GM21717 (cell line): ENCODE measurements at regions not wholly inside any gene's neighbourhood (a gene's known extent, or its start where the extent isn't known, plus 50 kb on each side); places are given as distances from the start of the nearest gene placed in this dataset.
"Not testable (repeated sequence)": the region's sequence is repeated elsewhere in the genome, so short reads cannot be mapped to it uniquely, and the experiment has no call there.

Experiments
- ATAC-seq: cut with Tn5 transposase; IDR thresholded peaks from one replicate; pipeline ENCODE4 v1.9.1; 2021; ENCODE audit warnings: mild to moderate bottlenecking, moderate library complexity; ENCODE audit not compliant: unreplicated experiment

DNA sequence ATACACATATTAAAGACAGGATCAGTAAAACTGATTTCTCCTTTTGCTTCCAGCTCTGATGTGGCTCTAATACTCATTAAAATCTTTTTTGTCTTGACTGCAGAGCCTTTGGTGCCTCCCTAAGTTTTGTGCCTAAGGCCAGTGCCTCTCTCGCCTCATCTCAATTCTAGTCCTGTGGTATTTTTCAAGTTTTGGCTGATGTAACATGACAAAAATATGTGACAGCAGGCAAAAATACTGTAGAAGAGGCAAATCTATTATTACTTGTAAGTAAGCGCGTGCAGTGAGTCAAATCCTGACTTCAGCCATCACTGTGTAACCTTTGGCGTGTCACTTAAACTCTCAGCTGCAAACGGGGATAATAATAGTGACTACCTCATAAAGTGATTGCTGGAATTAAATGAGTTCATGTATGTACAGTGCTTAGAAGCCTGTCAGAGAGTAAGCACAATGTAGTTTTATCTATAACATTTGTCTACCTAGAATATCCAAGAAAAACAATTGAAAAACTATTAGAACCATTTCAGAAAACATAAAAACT lies 74.0 kb downstream of the MAB21L3 start:
- ATAC-seq, result no peak

DNA sequence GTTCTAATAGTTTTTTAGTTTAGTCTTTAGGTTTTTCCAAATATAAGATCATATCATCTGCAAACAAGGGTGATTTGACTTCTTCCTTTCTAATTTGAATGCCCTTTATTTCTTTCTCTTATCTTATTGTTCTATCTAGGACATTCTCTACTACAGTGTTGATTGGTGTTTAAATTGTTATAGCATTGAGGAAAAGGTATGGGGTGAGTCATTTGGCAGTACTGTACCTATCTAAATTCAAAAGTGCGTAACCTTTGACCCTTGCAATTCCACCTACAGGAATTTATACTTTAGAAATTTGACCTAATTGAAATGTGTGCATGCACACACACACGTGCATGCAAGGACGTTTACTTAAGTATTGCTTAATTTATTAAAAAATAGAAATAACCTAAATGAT lies 78.3 kb downstream of the MAB21L3 start:
- ATAC-seq, result no peak

DNA sequence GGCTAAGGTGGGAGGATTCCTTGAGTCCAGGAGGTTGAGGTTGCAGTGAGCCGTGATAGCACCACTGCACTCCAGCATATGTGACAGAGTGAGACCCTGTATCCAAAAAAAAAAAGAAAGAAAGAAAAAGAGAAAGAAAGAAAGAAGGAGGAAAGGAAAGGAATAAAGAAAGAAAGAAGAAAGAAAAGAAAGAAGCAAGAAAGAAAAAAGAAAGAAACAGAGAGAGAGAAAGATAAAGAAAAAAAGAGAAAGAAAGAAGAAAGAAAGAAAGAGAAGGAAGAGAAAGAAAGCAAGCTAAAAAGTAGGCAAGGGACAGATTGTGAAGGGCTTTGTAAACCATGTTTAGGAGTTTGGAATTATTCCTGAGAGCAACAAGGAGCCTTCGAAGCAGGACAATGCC lies 80.1 kb downstream of the MAB21L3 start:
- no peak for ATAC-seq

DNA sequence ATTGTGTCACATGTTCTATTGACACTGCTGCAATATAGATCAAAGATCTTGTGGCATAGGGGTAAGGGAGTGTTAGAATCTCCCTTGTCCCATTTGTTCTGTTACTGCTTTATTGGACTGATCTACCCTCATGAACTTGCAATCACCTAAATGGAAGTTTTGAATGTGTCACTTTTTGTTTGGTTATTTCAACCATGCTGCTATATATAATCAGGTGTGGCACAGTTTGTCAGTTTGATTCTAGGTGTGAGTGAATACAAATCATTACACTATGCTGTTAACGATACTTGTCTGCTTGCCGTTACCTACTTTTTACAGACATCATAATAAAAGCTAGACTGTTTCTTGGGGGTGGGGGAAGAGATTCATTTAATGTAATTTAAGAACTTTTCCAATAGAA lies 82.6 kb downstream of the MAB21L3 start:
- no peak for ATAC-seq

DNA sequence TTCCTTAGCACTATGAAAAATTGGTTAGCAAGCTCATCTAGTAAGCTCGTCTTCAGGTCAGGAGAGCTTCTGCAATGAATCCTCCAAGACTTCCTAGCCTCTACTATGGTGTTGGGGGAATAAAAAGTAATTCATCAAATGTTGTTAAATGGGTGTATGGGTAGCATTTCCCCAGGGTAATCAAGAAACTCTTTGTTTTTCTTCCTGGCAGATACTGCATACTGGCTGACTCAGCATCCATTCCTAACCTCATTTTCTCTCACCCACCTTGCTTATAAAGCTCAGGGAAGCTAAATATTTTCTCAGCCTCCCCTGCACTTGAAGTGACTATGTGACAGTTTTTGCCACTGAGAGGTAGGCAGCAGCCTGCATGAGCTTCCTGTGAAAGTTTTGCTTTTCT lies 83.4 kb downstream of the MAB21L3 start:
- no peak for ATAC-seq

DNA sequence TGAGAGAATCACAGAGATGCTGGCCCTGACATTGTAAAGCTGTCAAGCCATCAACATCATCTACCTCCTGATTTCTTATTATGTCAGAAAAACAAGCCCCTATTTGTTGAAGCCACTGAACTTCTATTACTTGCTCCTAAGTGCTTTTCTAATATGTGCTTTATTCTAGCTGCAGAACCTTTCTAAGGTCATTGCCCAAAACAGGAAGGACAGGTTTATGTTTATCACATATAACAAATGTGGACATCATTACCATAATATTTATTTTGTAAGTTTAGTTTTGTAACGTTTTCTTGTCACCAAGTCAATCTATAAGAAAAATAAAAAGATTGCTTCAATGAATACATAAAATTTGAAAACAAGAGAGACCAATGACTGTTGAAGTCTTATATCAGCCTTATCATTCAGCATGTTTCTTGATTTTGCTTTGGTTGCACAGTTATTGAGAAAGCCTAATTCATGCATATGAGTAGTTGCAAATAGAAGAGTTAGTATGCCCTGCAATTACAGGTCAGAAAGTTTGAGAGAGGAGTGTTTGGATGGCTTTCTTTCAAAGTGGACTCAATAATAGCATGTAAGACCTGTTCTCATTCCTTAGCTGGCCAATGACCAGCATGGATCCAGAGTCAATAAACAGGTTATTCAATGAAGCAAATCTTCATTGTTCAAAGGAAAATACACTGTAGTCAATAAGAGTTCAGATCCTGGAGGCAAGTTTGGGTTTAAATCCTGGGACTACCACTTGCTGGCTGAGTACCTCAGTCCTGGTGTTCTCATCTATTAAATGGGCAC lies 84.1 kb downstream of the MAB21L3 start:
- ATAC-seq, result no peak

DNA sequence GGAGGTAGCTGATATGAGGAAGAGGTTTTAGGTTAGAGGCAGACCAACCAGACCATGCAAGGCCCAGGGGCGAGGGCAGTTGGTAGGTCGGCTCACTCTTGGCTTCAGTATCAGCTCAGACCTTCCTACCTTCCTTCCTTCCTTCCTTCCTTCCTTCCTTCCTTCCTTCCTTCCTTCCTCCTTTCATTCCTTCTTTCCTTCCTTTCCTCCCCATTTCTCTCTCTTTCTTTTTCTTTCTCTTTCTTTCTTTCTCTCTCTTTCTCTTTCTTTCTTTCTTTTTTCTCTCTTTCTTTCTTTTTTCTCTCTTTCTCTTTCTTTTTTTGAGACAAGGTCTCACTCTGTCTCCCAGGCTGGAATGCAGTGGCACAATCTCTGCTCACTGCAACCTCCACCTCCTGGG lies 89.1 kb downstream of the MAB21L3 start:
- not testable (repeated sequence) for ATAC-seq

DNA sequence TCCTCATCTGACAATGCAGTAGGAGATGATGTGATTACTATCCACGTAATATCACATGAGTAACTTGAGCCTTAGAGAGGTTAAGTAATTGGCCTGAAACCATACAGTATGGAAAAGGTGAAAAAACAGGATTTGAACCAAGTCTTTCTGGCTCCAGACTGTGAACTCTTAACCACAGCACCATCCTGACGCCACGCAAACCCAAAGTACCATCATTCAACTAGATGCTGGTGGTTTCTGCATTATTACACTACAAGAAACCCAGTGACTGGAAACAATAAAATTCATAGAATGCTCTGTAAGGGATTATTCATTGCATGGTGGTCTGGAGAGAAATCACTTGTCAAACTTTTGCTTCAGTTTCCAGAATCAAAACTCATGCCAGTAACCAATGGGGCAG lies 90.7 kb downstream of the MAB21L3 start:
- no peak for ATAC-seq

DNA sequence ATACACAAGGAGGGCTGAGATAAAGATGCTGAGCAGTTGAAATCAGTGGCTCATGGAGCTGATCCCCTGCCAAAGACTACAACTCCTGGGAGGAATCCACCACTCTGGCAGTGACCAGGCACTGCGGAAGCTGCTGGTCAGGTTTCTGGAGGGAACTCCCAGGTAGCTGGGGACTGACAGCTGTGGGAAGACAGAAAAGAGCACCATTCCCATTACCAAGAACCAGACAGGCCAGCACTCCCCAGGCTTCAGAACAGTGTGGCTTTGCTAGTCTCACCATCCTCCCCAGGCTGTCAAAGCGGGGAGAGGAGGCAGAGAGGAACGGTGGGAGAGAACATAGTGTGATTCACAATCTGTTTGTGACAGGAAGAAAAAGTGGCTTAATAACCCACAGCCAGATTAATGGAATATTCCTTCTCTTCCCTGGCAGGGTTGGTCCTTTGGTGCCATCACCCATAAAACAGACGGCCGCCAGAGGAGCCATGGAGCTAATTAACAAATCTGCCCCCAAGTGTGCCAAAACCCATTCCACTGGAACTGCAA lies 92.1 kb downstream of the MAB21L3 start:
- ATAC-seq, result no peak

DNA sequence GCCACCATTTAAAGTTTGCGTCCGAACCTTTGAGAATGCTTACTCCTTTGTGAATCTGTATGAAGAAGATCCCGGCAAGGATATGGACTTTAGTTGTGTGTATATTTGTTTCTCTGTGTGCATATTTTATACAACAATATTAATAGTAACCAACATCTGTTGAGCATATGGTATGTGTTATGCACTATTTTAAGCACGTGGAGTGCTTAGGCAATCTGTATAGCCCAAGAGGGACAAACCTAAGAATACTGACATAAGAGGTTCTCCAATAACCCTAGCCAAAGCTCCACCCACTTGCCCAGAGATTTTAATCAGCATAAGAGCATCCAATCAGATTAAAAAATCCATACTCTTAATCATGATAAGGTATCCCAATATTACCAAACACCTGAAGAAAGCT lies 92.7 kb downstream of the MAB21L3 start:
- no peak for ATAC-seq

DNA sequence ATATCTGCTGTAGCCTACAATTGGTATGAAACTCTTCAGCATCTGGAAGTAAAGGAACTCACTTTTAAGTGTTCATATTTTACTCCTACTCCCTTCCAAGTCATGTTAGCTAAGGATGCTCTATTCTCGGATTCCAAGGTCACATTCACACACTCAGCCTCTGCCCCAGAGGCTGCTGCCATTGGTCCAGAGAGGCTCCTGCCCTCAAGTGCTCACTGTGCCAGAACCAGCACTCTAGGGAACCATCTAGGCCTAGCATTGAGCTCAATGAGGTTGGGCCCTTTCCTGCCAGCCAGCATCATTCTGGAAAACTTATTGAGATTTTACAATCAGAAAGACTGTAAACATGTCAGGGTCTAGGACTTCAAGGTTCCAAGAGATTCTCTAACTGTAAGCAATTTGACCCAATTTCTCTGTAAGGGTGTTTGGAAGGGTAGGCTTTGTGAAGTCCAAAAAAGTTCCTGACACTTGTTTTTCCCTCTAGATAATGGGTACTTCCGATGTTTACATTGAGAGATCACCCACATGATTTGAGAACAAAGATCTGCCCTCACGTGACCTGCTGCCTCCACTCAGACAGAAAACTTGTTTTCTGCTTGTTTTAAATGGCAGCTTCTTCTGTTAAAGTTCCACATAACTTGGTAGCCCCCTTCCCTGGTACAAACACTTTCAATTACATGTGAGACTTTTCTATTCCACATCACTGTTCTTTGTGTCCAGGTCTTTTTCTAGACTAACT lies 94.9 kb downstream of the MAB21L3 start:
- no peak for ATAC-seq

DNA sequence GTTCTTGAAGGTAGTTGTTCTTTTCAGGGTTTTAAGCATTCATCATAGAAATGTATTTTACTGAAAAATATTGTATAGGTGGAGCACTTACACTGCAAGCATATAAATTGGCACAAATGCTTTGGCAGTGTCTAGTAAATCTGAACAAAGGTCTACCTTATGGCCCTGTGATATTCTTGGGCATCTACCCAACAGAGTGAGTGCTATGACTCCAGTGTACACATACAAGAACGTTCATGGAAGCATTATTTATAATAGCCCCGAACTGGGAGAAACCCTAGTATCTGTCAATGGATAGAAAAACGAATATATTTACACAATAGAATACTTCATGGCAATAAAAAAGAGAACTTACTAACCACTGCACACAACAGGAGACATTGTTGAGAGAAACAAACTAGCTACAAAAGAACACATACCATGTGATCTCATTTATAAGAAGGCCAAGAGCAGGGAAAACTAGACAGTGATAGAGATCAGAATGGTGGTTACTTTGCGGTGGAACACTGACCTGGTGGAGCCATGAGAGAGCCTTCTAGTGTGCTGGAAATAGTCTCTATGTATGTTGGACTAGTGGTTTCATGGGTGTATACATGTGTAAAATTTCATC lies 96.0 kb downstream of the MAB21L3 start:
- ATAC-seq, result no peak

DNA sequence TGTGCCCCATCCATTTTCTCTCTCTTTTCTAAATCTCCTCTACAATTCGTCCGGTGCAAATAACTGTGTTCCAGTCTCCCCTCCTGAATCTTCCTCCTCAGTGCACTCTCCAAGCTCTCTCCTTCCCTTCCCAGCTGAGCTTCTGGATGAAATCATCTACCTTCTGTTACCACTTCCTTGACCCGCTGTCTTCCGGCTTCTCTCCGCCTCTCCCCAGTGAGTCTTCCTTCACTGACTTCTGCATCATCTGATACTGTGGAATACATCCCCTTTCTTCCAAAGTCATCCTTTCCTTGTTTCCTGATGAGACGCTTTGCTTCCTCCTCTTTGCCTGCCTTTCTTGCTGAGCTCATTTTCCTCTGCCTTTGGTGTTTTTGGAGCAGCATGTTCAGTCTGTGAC lies 96.9 kb downstream of the MAB21L3 start:
- no peak for ATAC-seq

DNA sequence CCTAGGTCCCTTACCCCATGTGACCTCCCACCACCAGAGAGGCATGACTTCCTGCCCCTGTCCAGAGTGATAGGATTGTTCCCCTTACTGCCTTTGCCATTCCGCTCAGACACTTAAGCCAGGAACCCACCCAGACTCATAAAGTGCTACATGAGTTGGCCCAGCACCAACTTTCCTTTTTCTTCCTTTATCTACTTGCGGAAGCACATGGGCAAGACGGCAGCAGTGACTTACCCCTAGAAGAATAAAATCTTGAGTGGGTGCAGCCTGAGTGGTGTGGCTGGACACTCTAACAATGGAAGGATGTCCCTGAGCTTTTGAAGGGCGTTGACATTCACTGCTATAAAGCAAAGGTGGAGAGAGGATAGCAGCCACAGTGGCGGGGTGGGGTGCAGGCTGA lies 100.1 kb downstream of the MAB21L3 start:
- no peak for ATAC-seq

DNA sequence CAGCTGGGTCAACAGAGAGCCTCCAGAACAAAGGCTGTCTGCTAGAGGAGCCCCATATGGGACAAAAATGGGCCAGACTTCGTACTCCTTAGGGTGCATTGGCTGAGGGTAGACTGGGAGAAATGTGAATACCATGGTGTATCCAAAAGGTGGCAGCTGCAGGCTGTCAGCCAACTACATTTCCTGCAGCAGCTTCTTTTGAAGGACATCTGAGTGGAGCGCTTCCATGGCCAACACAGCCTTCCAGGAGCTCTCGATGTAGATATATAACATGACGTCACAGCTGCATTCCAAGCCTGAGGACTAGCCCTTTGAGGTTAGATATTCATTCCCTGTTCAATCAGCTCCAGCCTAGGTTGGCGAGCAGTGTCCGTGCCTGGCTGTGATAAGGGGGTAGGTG lies 107.7 kb downstream of the MAB21L3 start:
- no peak for ATAC-seq

DNA sequence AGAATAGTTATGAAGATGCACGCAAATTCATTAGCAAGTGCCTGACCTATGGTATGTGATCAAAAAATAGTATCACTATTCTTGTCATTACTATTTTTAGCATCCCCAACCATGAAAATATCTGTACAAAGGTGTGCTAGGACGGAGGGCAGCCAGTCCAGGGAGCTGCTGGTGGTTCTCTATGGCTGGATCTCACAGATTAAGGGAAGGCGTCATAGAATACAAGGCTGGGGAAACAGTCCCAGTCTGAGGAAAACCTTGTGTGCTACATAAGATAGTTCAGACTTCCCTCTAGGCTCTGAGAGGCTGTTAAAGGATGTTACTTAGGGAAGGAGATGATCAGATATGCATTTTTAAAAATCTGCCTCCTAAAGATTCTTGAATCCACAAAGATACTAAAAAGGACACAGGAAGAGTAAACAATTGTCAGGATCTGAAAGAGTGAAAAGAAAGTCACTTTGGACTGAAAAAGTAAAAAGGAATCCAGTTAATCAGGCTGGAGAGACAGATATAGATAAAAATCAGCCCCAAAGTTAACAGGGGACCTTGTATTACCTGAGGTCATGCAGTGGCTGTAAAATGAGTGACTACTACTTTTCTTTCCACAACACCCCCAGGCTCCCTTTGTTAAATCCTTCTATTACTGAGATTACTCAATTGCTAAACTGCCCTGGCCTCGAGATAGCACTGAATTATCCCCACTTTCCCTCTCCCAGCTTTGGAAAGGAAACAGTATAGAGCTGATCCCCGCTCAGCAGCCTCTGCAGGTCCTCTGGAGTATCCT lies 108.6 kb downstream of the MAB21L3 start:
- no peak for ATAC-seq

DNA sequence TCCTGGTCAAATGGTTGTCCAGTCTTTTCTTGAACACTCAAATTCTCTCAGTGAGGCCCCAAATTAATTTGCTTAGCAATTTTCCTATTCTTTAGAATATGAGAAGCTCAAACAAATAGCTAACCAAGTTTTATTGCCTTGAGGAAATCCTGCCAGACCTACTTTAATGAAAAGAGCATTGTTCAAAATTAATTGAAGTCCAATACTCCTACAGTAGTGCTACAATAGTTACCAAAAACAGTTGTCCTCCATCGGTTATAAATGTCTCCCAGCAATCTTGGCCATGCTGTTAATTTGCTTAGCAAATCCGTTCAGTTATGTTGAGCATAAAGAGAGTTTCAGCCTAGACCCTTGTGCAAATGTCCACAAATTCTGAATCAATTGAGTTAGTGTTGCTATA lies 112.9 kb downstream of the MAB21L3 start:
- ATAC-seq, result no peak

DNA sequence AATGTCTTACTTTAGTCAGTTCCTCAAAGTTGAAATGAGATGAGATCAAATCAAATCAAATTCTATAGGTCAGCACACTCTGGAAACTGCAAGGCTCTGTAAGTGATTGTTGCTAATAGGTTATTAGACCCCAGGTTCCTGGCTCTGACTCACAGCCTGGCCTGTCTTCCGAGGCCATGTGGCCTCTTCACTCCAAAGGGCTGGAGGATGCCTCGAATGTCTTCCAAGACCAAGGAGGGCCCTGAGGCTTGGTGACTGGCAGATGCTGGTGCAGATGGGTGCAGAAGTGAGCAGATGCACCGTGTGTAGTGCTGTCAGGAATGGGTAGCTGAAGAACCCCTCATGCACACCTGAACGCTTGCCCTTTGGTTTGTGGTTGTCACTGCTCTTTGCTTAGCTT lies 113.4 kb downstream of the MAB21L3 start:
- ATAC-seq, result no peak

DNA sequence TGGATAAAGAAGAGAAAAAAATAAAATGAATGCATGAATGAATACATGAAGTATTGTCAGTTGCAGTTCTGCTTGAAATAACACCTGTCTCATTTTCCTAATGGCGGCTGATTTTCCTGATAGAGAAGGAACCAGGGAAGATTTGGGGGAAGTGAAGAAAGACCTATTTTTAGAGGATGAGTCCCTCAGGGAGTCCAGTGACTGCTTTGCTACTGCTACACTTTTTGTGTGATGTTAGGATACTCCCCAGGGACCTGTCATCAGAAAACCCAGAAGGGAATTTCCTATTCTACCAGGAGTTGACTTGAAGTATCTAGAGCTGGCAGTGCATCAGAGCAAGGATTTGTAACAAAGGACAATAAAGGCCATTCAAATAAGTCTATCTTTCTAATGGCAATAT lies 114.8 kb downstream of the MAB21L3 start:
- no peak for ATAC-seq

DNA sequence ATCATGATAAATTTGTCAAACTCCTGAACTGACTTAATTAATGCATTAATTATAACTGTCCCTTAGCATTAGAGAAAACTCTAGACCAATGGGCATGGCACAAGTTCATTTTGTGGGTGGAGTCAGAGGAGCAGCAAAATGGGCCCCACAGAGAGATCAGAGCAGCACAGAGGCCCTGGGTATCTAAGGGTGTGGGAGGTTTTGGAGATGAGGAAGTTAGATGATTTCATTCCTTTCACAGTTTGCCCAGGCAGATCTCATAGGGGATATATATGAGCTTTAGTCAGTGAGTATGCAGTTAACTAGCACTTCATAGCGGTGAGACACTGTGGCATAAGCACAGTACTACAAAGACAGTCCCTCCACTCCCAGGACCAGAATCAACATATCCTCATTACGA lies 117.3 kb downstream of the MAB21L3 start:
- ATAC-seq, result no peak

DNA sequence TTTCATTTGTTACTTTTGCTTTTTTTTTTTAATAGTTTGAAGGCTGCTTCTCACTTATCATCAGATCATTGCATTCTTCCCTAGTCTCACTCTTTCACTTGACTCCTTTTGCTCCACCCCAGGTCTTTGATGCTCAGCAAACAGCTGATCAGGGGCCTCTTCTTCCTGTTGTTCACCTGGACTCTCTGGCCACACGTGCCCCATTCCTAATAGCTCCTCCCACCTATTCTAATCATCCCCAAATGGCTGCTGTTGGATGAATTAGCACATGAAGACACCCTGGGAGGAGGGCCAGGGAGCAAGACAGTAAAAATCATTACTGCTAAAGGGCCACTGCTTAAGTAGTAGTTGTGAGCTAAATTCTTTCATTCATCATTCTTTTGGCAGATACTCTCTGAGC lies 119.5 kb downstream of the MAB21L3 start:
- ATAC-seq, result no peak
